NCI-H2196 (cell line): ENCODE measurements at regions not wholly inside any gene's neighbourhood (a gene's known extent, or its start where the extent isn't known, plus 50 kb on each side); places are given as distances from the start of the nearest gene placed in this dataset.
"Not testable (repeated sequence)": the region's sequence is repeated elsewhere in the genome, so short reads cannot be mapped to it uniquely, and the experiment has no call there.

Experiments used
- DNase-seq: peaks from one replicate; lab custom pipeline; 2025; ENCODE audit not compliant: unreplicated experiment; lab: John Stamatoyannopoulos, UW

- no peak for DNase-seq
These were observed 51.2 kb upstream of the SGCE start for GRCh38 chr7:94706996-94707740.

DNA sequence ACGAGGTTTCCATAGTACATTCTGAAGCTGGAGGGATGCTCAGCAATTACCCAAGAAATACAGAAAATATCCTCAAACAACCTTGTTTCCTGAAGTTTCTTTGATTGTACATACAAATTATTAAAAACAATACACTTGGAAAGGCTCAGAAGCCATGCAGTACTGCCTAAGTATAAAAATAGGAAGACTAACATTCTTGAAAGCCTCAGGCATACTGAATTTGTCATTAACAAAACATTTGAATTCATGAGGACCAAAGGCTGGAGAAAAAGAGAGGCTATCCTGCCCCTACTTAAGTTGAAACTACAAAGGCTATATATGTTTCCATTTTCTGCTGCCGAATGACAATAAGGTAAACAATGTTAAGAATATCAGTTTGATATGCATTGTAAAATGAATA lies 54.3 kb upstream of the SGCE start:
- no peak for DNase-seq

DNA sequence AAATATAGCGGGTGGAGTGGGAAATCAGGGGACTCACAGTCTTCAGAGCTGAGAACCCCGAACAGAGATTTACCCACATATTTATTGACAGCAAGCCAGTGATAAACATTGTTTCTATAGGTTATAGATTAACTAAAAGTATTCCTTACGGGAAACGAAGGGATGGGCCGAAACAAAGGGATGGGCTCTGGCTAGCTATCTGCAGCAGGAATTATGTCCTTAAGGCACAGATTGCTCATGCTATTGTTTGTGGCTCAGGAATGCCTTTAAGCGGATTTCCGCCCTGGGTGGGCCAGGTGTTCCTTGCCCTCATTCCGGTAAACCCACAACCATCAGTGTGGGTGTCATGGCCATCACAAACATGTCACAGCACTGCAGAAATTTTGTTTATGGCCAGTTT lies 66.4 kb upstream of the SGCE start:
- DNase-seq = not testable (repeated sequence)

DNA sequence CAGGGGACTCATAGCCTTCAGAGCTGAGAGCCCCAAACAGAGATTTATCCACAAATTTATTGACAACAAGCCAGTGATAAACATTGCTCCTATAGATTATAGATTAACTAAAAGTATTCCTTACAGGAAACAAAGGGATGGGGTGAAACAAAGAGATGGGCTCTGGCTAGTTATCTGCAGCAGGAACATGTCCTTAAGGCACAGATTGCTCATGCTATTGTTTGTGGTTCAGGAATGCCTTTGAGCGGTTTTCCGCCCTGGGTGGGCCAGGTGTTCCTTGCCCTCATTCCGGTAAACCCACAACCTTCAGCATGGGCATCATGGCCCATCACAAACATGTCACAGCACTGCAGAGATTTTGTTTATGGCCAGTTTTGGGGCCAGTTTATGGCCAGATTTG lies 73.0 kb upstream of the SGCE start:
- DNase-seq = not testable (repeated sequence)

DNA sequence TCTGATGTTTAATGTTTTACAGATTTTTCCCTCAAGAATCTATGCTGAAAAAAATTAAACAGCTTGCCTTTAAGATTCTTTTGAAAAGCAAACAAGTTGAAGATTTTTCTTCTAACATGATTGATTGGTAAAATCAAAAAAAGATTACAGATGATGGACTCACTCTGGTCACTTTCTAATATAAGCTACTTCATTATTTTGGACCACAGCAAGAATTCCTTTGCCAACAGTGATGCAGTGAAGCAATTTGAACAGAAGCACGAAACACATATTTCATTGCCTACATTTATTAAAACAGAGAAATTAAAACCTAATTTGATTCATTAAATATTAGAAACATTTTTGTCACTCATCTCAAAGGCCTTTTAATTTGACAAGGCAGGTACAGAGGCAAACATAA lies 82.1 kb upstream of the SGCE start:
- no peak for DNase-seq

DNA sequence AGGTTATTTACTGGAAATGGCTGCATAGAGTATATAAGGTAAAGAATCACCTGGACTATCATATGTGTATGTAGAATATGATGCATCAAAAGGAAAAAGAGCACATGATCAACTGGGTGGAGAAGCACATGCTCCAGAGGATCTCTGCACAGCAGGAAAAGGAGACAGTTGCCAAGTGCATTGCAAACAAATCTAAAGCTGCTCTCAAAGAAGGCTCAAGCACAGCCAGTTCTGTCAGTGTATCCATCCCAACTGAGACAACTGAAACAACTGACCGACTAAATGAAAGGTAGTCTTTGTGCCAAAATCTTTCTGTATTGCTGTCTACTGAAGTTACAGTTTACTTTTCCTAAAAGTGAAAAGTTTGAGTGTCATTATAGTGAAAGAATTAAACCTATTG lies 83.2 kb upstream of the SGCE start:
- DNase-seq = peak; percentile 13

DNA sequence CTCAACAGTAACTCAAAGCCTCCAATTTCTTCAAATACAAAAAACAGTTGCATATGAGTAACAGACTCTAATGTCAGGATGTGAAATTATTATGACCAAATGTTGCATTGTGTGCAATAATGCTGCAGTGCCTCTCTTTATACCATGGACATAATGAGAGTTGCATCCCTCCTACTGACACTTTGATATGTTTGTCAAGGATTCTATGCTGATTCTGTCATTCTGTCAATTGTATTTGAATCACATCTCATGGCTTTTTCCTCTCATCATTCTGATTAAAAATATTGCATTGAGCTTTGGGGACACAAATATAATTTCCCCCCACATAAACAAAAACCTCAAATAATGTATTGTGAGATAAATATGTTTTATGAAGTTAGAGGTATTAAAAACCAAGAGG lies 84.6 kb upstream of the SGCE start:
- no peak for DNase-seq

- no peak for DNase-seq
These were observed 85.2 kb upstream of the SGCE start for GRCh38 chr7:94741179-94741578.

- DNase-seq = no peak
These were observed 92.4 kb upstream of the SGCE start for GRCh38 chr7:94748376-94748775.

DNA sequence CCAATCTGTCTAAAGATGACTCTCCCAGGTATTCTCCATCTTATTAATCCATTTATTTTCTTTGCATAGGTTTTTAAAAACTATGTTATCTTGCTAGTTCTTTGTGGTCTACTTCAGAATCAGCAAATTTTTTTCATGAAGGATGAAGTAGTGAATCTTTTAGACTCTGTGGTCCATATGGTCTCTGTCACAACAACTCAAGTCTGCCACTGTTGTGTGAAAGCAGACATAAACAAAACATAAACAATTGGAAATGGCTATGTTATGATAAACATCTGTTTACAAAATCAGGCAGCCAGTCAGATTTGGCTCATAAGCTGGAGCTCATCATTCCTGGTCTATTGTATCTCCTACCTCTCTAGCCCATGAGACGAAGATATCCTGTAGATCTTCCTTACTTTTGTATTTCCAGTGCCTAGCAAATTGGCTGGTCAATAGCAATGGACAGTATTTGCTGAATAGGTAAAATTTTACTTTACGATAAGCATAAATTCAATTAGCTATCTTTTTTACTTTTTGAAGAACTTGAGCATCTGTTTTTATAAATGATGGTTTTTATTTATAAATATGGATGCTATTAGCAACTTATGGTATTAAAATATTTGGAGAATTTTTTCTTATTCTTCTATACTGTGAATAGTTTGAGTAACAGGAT lies 104.6 kb upstream of the SGCE start:
- DNase-seq = no peak

GRCh38 chr7:94761451-94761850 lies 105.5 kb upstream of the SGCE start:
- no peak for DNase-seq

GRCh38 chr7:94763268-94763667 lies 107.3 kb upstream of the SGCE start:
- no peak for DNase-seq

DNA sequence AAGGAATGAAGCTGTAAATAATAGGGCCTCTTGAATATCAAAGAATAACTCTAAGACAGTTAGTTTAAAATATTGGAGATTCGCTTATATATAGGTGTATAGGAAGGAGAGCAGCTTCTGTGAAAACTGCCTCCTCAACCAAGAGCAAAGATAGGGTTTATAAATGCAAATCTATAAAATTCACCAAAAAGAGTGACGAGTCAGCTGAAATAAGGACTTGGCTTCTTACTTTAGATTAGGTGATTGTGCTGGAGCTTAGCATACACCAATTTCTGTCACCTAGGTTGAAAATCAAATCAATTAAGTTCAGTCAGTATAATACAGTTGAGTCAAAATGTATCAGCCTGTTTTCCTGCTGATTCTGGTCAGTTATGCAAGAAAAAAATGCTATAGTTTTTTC lies 113.8 kb upstream of the SGCE start:
- DNase-seq = no peak

DNA sequence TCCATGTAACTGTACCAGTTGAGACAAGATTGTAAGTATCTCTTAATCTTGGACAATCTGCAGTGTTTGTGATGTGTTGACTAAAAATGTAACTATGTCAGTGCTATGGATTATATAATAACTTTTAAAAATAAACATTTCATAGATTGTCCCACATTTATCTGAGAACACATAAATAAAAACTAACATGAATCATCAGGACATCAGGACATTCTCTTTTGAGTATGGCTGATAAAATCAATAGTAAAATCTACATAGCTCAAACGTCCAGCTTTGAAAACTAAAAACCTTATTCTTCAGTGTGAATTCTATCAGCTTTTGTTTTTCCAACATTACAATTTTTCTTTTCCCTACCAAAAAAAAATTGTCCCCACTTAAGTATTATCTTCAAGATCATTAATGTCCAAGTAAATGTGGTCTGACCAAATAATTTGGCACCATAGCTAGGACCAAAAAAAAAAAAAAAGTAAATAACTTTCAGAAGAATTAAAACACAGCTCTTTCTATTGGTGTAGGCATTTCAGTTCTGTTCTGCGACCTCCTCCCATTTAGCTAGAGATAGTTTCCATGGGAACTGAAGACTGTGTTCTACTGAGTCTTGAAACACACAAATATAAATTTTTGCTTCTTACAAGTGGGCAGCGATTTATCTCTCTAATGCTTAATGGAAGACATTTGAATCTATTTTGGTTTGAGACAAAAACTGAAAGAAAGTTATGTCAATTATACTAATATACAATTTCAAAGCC lies 123.0 kb upstream of the SGCE start:
- no peak for DNase-seq

DNA sequence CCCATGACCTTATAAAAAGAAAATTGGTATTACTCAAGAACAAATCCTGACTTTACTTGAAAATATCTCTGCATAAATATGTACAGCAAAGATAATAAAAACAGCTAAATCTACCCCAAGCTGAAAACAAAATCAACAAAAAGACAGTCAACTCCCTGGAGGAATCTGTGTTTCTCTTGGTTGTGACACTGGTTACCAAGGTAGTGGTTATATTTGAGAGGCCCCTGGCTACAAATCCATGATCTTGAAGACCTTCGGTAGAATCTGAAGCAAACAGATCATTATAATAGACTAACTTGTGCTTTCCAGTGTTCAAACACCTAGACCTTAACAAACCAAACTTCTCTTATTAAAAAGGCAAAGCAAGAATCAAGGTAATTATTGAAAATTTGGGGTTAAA lies 123.9 kb upstream of the SGCE start:
- DNase-seq = no peak

GRCh38 chr7:94781236-94781635 lies 125.3 kb upstream of the SGCE start:
- DNase-seq = no peak

DNA sequence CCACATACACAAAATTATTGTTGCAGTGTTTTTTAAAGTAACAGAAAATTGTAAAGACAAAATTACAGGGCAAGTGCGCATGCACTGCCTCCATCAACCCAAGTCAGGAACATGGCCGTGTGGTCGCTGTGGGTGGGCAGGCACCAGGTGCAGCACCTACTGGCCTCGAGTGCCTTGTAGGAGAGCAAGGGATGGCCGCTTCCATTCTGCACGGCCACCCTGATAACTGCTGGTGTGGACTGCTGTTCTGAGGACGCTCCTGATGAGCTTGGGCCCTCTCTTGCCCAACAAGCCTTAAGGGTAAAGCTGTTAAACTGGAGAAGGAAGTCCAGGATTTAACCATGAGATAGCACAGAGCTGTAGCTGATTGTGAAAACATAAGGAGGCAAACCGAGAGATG lies 124.6 kb upstream of the PPP1R9A start:
- no peak for DNase-seq

- DNase-seq = no peak
These were observed 120.1 kb upstream of the PPP1R9A start for GRCh38 chr7:94787285-94787684.

GRCh38 chr7:94788378-94788777 lies 119.0 kb upstream of the PPP1R9A start:
- DNase-seq = not testable (repeated sequence)

DNA sequence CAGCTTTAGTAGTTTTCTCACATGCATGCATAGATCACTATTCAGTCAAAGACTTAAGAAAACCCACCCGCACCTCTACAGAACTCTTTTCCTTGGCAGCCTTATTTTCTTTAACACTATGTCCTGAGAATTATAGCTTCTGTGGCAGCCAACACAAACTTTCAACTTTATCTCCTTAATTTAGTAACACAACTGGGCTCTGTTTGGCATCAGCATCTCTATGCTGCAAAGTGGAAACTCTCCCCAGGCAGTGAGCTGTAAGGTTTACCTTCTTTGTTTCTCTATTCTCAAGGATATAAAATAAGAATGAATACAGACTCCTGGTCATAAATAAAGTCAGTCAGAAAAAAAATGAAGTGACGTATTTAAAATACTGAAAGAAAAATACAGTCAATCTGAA lies 115.2 kb upstream of the PPP1R9A start:
- no peak for DNase-seq

GRCh38 chr7:94797404-94797803 lies 110.0 kb upstream of the PPP1R9A start:
- DNase-seq = not testable (repeated sequence)

DNA sequence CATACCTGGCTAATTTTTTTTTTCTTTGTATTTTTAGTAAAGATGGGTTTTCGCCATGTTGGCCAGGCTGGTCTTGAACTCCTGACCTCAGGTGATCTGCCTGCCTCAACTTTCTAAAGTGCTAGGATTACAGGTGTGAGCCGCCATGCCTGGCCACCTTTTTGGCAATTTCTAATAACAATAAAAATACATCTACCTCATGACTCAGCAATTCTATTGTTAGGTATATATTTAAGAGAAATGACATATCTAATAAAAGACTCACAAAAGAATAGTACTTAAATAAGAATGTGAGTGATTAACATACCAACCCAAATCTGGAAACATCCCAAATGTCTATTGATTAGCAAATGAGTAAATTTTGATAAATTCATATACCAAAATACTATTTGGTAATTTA lies 103.6 kb upstream of the PPP1R9A start:
- DNase-seq = no peak
